ENCODE measurements at regions not wholly inside any gene's neighbourhood (a gene's known extent, or its start where the extent isn't known, plus 50 kb on each side); places are given as distances from the start of the nearest gene placed in this dataset.

GRCh38 chr14:97626088-97626487 is 828.9 kb downstream of the VRK1 start:
- TF ChIP-seq FOXJ3 (CRISPR knock-in tag; IDR thresholded peaks at IDR 0.05; ENCODE audit: borderline replicate concordance) (no peak), ZNF232 (CRISPR knock-in tag; IDR thresholded peaks at IDR 0.05) (no peak), RELA (CRISPR knock-in tag; IDR thresholded peaks at IDR 0.05; ENCODE audit: borderline replicate concordance) (no peak), NFE2L1 (CRISPR knock-in tag; IDR thresholded peaks at IDR 0.05) (no peak), ZNF423 (CRISPR knock-in tag; IDR thresholded peaks at IDR 0.05) (no peak), CTCF (IDR thresholded peaks at IDR 0.05) (no peak), CREM (CRISPR knock-in tag; IDR thresholded peaks at IDR 0.05) (no peak)
- TF ChIP-seq, protein P1, sequence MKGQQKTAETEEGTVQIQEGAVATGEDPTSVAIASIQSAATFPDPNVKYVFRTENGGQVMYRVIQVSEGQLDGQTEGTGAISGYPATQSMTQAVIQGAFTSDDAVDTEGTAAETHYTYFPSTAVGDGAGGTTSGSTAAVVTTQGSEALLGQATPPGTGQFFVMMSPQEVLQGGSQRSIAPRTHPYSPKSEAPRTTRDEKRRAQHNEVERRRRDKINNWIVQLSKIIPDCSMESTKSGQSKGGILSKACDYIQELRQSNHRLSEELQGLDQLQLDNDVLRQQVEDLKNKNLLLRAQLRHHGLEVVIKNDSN (CRISPR knock-in tag; IDR thresholded peaks at IDR 0.05) = no peak

Data from WTC11 (cell line).